Loucy (cell line): ENCODE measurements at regions not wholly inside any gene's neighbourhood (a gene's known extent, or its start where the extent isn't known, plus 50 kb on each side); places are given as distances from the start of the nearest gene placed in this dataset.

ENCODE experiments used
- H2AFZ ChIP-seq: fragments of 200-600 bp; sonication (generic); 2 replicates; pipeline ENCODE4 v1.6.0; 2016; ENCODE audit warnings: antibody characterized with exemption, mild to moderate bottlenecking, low read length, moderate library complexity
- H3F3A ChIP-seq: fragments of 200-600 bp; 2 replicates; pipeline ENCODE4 v1.6.0; 2016; ENCODE audit warnings: antibody characterized with exemption, low read depth, mild to moderate bottlenecking
- H3K27me3 ChIP-seq: fragments of 200-600 bp; sonication (generic); 2 replicates; pipeline ENCODE4 v1.6.1; 2014; ENCODE audit warnings: low read length, mild to moderate bottlenecking; ENCODE audit not compliant: insufficient read depth, poor library complexity, severe bottlenecking
- H3K36me3 ChIP-seq: fragments of 200-600 bp; sonication (generic); 2 replicates; pipeline ENCODE4 v1.6.1; 2016; ENCODE audit warnings: low read length; ENCODE audit not compliant: insufficient read depth
- H3K4me1 ChIP-seq: fragments of 200-600 bp; sonication (generic); 2 replicates; pipeline ENCODE4 v1.5.1; 2014; ENCODE audit warnings: low read length, mild to moderate bottlenecking; ENCODE audit not compliant: insufficient read depth, poor library complexity, severe bottlenecking
- H3K4me2 ChIP-seq: fragments of 200-600 bp; sonication (generic); 2 replicates; pipeline ENCODE4 v1.6.0; 2014; ENCODE audit warnings: antibody characterized with exemption, low read length, low read depth, mild to moderate bottlenecking; ENCODE audit not compliant: poor library complexity, severe bottlenecking
- H3K4me3 ChIP-seq: fragments of 200-600 bp; sonication (generic); 2 replicates; pipeline ENCODE4 v1.5.1; 2014; ENCODE audit warnings: low read length, mild to moderate bottlenecking, mixed read lengths; ENCODE audit not compliant: poor library complexity, severe bottlenecking
- H3K79me2 ChIP-seq: fragments of 200-600 bp; sonication (generic); 2 replicates; pipeline ENCODE4 v1.6.1; 2014; ENCODE audit warnings: low read length; ENCODE audit not compliant: insufficient read depth
- H3K9ac ChIP-seq: fragments of 200-600 bp; sonication (generic); 2 replicates; pipeline ENCODE4 v1.6.0; 2014; ENCODE audit warnings: mild to moderate bottlenecking, low read depth, low read length, moderate library complexity; ENCODE audit not compliant: poor library complexity, severe bottlenecking
- H3K9me2 ChIP-seq: fragments of 200-600 bp; sonication (generic); replicated peaks from 2 replicates; pipeline ENCODE4 v1.6.1; 2016; ENCODE audit warnings: low read depth, low read length, mixed read lengths
- H3K9me3 ChIP-seq: fragments of 200-600 bp; sonication (generic); 2 replicates; pipeline ENCODE4 v1.6.1; 2014; ENCODE audit warnings: mild to moderate bottlenecking, antibody characterized with exemption, low read length, low read depth; ENCODE audit not compliant: insufficient read depth
- H4K20me1 ChIP-seq: fragments of 200-600 bp; sonication (generic); 2 replicates; pipeline ENCODE4 v1.6.0; 2014; ENCODE audit warnings: antibody characterized with exemption, low read length, mild to moderate bottlenecking; ENCODE audit not compliant: insufficient read depth, poor library complexity, severe bottlenecking
- CTCF ChIP-seq: fragments of 200-600 bp; sonication (generic); conservative IDR thresholded peaks from 2 replicates; pipeline ENCODE4 v1.5.1; 2014; ENCODE audit warnings: mild to moderate bottlenecking, antibody characterized with exemption, low read length
- EZH2phosphoT487 ChIP-seq: fragments of 200-600 bp; IDR thresholded peaks from 2 replicates; pipeline ENCODE4 v1.6.1; 2018; ENCODE audit warnings: antibody characterized with exemption, mild to moderate bottlenecking, moderate library complexity, borderline replicate concordance

DNA sequence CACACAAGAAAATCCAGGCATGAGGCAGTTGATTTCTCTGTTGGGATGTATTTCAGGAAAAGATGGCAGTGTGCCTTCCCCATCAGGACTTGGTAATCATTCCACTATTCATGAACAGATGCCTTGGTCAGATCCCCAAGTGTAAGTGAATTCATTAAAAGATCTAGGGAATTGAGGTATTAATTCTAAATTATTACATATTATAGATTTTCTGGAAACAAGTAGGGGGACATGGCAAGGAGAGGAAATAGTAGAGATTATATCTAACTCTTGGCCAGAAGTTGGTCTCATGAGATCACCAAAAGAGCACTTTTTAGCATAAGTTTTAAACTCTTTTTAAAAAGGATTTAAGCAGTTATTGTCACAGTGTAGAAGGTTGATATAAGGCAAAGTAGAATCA is 74.4 kb upstream of the MDFIC2 start:
- H3K4me1 ChIP-seq, result no peaks in the 10 kb centered on the region
- no peaks in the 10 kb centered on the region for H4K20me1 ChIP-seq
- no peaks in the 10 kb centered on the region; the same call in 1 of the 2 replicates for H3K9me2 ChIP-seq
- H3K9me3 ChIP-seq, result no peaks in the 10 kb centered on the region
- no peaks in the 10 kb centered on the region for H3K27me3 ChIP-seq
- no peaks in the 10 kb centered on the region for H3K36me3 ChIP-seq
- no peak overlapping the region for H2AFZ ChIP-seq
- no peaks in the 10 kb centered on the region for H3K79me2 ChIP-seq
- H3K9ac ChIP-seq, result no peak overlapping the region
- TF ChIP-seq EZH2phosphoT487 (no peak), CTCF (no peak)
- no peak overlapping the region for H3K4me3 ChIP-seq
- H3F3A ChIP-seq, result no peaks in the 10 kb centered on the region
- H3K4me2 ChIP-seq, result no peak overlapping the region

GRCh38 chr3:70386043-70386442 is 73.6 kb upstream of the MDFIC2 start:
- TF ChIP-seq EZH2phosphoT487, result no peak
- TF ChIP-seq CTCF, result no peak
- no peaks in the 10 kb centered on the region for H4K20me1 ChIP-seq
- H3K9ac ChIP-seq, result no peak overlapping the region

DNA sequence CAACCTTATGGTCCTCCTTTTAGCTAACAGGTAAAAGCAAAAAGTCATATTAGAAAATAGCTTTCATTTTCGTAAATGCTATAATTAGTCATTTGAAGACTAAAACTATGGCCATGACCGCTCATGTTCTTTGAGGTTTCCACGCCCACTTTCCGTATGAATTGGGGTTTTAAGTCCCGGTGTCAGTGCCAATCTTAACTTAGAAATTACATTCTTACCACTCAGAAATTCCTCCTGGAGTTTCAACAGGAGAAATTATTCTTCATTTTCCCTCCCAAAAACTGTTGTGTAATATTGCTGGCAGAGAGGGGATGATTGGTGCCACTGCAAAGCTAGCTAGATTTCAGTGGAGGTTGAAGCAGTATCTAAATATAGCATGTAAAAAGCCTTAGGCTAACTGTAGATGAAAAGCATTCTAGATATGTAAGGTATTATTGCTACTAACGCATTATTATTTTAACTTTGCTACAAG is 71.0 kb upstream of the MDFIC2 start:
- no peaks in the 10 kb centered on the region for H3K79me2 ChIP-seq
- no peaks in the 10 kb centered on the region for H4K20me1 ChIP-seq
- no peak overlapping the region for H2AFZ ChIP-seq
- H3K9ac ChIP-seq, result no peak overlapping the region
- H3F3A ChIP-seq, result no peaks in the 10 kb centered on the region
- no peak overlapping the region for H3K4me2 ChIP-seq
- no peaks in the 10 kb centered on the region for H3K27me3 ChIP-seq
- no peaks in the 10 kb centered on the region; the same call in 1 of the 2 replicates for H3K9me2 ChIP-seq
- no peak overlapping the region for H3K4me3 ChIP-seq
- TF ChIP-seq EZH2phosphoT487, result no peak
- no peak for TF ChIP-seq CTCF
- H3K36me3 ChIP-seq, result no peaks in the 10 kb centered on the region
- no peaks in the 10 kb centered on the region for H3K9me3 ChIP-seq
- no peaks in the 10 kb centered on the region for H3K4me1 ChIP-seq

More at GRCh38 chr3:70386043-70386442, 73.6 kb upstream of the MDFIC2 start:
- no peaks in the 10 kb centered on the region; the same call in 1 of the 2 replicates for H3K9me2 ChIP-seq
- no peaks in the 10 kb centered on the region for H3K4me1 ChIP-seq
- no peak overlapping the region for H3K4me3 ChIP-seq
- H3K27me3 ChIP-seq, result no peaks in the 10 kb centered on the region
- no peaks in the 10 kb centered on the region for H3K9me3 ChIP-seq
- no peaks in the 10 kb centered on the region for H3K79me2 ChIP-seq
- H3F3A ChIP-seq, result no peaks in the 10 kb centered on the region
- H2AFZ ChIP-seq, result no peak overlapping the region
- no peaks in the 10 kb centered on the region for H3K36me3 ChIP-seq
- H3K4me2 ChIP-seq, result no peak overlapping the region
